ENCODE measurements at regions not wholly inside any gene's neighbourhood (a gene's known extent, or its start where the extent isn't known, plus 50 kb on each side); places are given as distances from the start of the nearest gene placed in this dataset.

DNA sequence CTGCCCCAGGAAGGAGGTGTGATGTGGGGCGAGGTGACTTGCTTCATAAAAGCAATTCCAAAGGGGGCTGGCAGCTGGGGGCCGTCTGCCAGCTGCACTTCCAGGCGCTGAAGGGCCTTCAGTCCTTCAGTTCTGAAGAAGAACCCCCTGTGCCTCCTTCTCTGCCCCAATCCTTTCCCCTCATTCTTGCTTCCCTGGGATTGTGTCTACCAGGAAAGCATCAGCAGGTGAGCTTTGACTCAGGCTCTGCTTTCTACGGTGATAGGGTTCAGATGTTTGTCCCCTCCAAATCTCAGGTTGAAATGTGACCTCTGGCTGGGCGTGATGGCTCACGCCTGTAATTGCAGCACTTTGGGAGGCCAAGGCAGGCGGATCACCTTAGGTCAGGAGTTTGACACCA is 52.5 kb upstream of the NKD1 start:
- H3K27ac ChIP-seq (ENCODE audit: extremely low read depth, low read depth, low read length), result no peak overlapping the region
- H3K4me1 ChIP-seq (ENCODE audit: control insufficient read depth, insufficient read depth, low read length), result no peaks in the 10 kb centered on the region
- H3K36me3 ChIP-seq (ENCODE audit: control insufficient read depth in 2 of 2, insufficient read depth in 1 of 2, low read length in 2 of 2), result no peaks in the 10 kb centered on the region
- no peak overlapping the region for H3K4me3 ChIP-seq (ENCODE audit: low read depth, low read length)
- ChIA-PET CTCF (interaction anchor here (0.7 kb wide), 1 partner anchor 15 kb away, joined by 3 read pairs; no protein-coding TSS in a partner anchor), POLR2A (no interaction called here)
- no peaks in the 10 kb centered on the region for H3K9me3 ChIP-seq (ENCODE audit: control insufficient read depth, insufficient read depth, low read depth, low read length)
- TF ChIP-seq YY2 (tag by site-specific recombination; IDR thresholded peaks at IDR 0.05) (no peak), BCL11B (tag by site-specific recombination; IDR thresholded peaks at IDR 0.05; ENCODE audit: low read depth) (no peak), ZNF658 (tag by site-specific recombination; IDR thresholded peaks at IDR 0.05) (no peak), HOXD13 (CRISPR knock-in tag; IDR thresholded peaks at IDR 0.05; ENCODE audit: borderline replicate concordance) (no peak), KLF8 (tag by site-specific recombination; IDR thresholded peaks at IDR 0.05) (no peak), TRIM28 (IDR thresholded peaks at IDR 0.05; ENCODE audit: borderline replicate concordance, low read length) (no peak), ZNF621 (tag by site-specific recombination; IDR thresholded peaks at IDR 0.05) (no peak), ZNF629 (tag by site-specific recombination; IDR thresholded peaks at IDR 0.05) (no peak), SALL2 (tag by site-specific recombination; IDR thresholded peaks at IDR 0.05; ENCODE audit: borderline replicate concordance) (no peak), ZNF214 (tag by site-specific recombination; IDR thresholded peaks at IDR 0.05; ENCODE audit: borderline replicate concordance) (no peak), YY1 (tag by site-specific recombination; IDR thresholded peaks at IDR 0.05) (no peak), ZNF202 (tag by site-specific recombination; IDR thresholded peaks at IDR 0.05; ENCODE audit: borderline replicate concordance) (no peak), ZNF560 (tag by site-specific recombination; IDR thresholded peaks at IDR 0.05; ENCODE audit: borderline replicate concordance) (no peak), BCL11A (tag by site-specific recombination; IDR thresholded peaks at IDR 0.05; ENCODE audit: low read depth) (no peak)
- TF ChIP-seq, protein P1, sequence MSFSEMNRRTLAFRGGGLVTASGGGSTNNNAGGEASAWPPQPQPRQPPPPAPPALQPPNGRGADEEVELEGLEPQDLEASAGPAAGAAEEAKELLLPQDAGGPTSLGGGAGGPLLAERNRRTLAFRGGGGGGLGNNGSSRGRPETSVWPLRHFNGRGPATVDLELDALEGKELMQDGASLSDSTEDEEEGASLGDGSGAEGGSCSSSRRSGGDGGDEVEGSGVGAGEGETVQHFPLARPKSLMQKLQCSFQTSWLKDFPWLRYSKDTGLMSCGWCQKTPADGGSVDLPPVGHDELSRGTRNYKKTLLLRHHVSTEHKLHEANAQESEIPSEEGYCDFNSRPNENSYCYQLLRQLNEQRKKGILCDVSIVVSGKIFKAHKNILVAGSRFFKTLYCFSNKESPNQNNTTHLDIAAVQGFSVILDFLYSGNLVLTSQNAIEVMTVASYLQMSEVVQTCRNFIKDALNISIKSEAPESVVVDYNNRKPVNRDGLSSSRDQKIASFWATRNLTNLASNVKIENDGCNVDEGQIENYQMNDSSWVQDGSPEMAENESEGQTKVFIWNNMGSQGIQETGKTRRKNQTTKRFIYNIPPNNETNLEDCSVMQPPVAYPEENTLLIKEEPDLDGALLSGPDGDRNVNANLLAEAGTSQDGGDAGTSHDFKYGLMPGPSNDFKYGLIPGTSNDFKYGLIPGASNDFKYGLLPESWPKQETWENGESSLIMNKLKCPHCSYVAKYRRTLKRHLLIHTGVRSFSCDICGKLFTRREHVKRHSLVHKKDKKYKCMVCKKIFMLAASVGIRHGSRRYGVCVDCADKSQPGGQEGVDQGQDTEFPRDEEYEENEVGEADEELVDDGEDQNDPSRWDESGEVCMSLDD (tag by site-specific recombination; IDR thresholded peaks at IDR 0.05), result no peak
- TF ChIP-seq, protein P2, sequence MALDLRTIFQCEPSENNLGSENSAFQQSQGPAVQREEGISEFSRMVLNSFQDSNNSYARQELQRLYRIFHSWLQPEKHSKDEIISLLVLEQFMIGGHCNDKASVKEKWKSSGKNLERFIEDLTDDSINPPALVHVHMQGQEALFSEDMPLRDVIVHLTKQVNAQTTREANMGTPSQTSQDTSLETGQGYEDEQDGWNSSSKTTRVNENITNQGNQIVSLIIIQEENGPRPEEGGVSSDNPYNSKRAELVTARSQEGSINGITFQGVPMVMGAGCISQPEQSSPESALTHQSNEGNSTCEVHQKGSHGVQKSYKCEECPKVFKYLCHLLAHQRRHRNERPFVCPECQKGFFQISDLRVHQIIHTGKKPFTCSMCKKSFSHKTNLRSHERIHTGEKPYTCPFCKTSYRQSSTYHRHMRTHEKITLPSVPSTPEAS (tag by site-specific recombination; IDR thresholded peaks at IDR 0.05), result no peak

DNA sequence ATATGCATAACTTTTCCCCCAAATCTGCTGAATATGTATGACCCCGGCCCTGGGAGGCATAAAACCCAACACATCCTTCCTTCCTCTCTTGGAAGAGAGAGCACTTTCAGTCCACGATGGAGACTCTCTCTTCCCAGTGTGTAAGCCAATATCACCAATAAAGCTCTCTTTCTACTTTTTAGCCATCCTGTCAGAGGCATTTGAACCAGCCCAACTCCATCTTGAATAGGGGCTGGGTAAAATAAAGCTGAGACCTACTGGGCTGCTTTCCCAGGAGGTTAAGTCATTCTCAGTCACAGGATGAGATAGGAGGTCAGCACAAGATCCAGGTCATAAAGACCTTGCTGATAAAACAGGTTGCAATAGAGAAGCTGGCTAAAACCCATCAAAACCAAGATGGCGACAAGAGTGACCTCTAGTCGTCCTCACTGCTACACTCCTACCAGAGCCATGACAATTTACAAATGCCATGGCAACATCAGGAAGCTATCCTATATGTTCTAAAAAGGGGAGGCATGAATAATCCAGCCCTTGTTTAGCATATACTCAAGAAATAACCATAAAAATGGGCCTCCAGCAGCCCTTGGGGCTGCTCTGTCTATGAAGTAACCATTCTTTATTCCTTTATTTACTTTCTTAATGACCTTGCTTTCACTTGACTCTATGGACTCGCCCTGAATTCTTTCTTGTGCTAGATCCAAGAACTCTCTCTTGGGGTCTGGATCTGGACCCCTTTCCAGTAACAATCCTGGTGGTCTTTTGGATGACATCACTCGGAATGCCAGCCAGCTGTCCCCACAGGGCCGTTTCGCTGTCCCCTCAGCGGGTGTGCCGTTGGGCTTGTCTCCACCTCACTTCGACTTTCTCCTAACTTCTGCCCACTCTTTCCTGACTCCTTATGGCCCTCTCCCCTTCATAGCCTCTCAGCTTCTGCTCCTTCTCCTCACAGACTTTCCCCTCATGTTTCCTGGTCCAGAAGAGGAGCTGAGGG is 53.4 kb upstream of the NKD1 start:
- H3K4me1 ChIP-seq (ENCODE audit: control insufficient read depth, insufficient read depth, low read length), result no peaks in the 10 kb centered on the region
- ChIA-PET POLR2A (interaction anchor here (0.6 kb wide), 1 partner anchor 198 kb away, joined by 7 read pairs; no protein-coding TSS in a partner anchor), CTCF (interaction anchor here (0.7 kb wide), 1 partner anchor 15 kb away, joined by 3 read pairs; no protein-coding TSS in a partner anchor)
- H3K4me3 ChIP-seq (ENCODE audit: low read depth, low read length), result no peak overlapping the region
- no peaks in the 10 kb centered on the region for H3K9me3 ChIP-seq (ENCODE audit: control insufficient read depth, insufficient read depth, low read depth, low read length)
- H3K36me3 ChIP-seq (ENCODE audit: control insufficient read depth in 2 of 2, insufficient read depth in 1 of 2, low read length in 2 of 2), result no peaks in the 10 kb centered on the region
- no peak overlapping the region for H3K27ac ChIP-seq (ENCODE audit: extremely low read depth, low read depth, low read length)
- TF ChIP-seq ZNF610 (tag by site-specific recombination; IDR thresholded peaks at IDR 0.05; ENCODE audit: borderline replicate concordance) (no peak), EGR2 (tag by site-specific recombination; IDR thresholded peaks at IDR 0.05; ENCODE audit: low read depth) (no peak), ZNF624 (tag by site-specific recombination; IDR thresholded peaks at IDR 0.05) (no peak), ZNF416 (tag by site-specific recombination; IDR thresholded peaks at IDR 0.05) (no peak), KLF7 (tag by site-specific recombination; IDR thresholded peaks at IDR 0.05; ENCODE audit: borderline replicate concordance) (no peak), GLIS1 (tag by site-specific recombination; IDR thresholded peaks at IDR 0.05) (no peak), ZNF175 (tag by site-specific recombination; IDR thresholded peaks at IDR 0.05) (no peak), ZBTB48 (tag by site-specific recombination; IDR thresholded peaks at IDR 0.05) (no peak), ZNF521 (tag by site-specific recombination; IDR thresholded peaks at IDR 0.05) (no peak)
- TF ChIP-seq, protein P3, sequence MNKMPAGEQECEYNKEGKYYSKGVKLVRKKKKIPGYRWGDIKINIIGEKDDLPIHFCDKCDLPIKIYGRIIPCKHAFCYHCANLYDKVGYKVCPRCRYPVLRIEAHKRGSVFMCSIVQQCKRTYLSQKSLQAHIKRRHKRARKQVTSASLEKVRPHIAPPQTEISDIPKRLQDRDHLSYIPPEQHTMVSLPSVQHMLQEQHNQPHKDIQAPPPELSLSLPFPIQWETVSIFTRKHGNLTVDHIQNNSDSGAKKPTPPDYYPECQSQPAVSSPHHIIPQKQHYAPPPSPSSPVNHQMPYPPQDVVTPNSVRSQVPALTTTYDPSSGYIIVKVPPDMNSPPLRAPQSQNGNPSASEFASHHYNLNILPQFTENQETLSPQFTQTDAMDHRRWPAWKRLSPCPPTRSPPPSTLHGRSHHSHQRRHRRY (tag by site-specific recombination; IDR thresholded peaks at IDR 0.05), result no peak
- TF ChIP-seq, protein P4, sequence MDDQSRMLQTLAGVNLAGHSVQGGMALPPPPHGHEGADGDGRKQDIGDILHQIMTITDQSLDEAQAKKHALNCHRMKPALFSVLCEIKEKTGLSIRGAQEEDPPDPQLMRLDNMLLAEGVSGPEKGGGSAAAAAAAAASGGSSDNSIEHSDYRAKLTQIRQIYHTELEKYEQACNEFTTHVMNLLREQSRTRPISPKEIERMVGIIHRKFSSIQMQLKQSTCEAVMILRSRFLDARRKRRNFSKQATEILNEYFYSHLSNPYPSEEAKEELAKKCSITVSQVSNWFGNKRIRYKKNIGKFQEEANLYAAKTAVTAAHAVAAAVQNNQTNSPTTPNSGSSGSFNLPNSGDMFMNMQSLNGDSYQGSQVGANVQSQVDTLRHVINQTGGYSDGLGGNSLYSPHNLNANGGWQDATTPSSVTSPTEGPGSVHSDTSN (CRISPR knock-in tag; IDR thresholded peaks at IDR 0.05), result no peak
- TF ChIP-seq, protein P5, sequence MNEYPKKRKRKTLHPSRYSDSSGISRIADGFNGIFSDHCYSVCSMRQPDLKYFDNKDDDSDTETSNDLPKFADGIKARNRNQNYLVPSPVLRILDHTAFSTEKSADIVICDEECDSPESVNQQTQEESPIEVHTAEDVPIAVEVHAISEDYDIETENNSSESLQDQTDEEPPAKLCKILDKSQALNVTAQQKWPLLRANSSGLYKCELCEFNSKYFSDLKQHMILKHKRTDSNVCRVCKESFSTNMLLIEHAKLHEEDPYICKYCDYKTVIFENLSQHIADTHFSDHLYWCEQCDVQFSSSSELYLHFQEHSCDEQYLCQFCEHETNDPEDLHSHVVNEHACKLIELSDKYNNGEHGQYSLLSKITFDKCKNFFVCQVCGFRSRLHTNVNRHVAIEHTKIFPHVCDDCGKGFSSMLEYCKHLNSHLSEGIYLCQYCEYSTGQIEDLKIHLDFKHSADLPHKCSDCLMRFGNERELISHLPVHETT (tag by site-specific recombination; IDR thresholded peaks at IDR 0.05), result no peak

All from HEK293 (cell line).